ENCODE measurements at regions not wholly inside any gene's neighbourhood (a gene's known extent, or its start where the extent isn't known, plus 50 kb on each side); places are given as distances from the start of the nearest gene placed in this dataset.

DNA sequence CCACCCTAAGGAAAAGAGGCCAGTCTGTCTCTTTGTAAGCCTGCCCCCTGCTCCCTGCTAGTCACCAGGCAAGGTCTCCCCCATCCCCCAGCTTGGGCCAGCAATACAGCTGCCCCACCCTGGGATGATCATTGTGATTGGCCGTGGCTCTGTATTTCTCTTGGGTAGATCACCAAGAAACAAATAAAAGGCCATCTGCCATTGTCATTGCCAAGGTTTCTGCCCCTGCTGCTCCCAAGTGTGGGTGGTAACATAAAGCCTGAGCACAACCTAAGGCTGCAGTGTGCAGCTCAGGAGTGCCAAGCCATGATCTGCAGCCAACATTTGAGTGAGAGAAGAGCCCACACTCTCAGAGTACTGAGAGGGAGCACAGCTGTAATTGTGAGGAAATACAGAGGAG lies 241.0 kb upstream of the POF1B start:
- TF ChIP-seq, protein P1, sequence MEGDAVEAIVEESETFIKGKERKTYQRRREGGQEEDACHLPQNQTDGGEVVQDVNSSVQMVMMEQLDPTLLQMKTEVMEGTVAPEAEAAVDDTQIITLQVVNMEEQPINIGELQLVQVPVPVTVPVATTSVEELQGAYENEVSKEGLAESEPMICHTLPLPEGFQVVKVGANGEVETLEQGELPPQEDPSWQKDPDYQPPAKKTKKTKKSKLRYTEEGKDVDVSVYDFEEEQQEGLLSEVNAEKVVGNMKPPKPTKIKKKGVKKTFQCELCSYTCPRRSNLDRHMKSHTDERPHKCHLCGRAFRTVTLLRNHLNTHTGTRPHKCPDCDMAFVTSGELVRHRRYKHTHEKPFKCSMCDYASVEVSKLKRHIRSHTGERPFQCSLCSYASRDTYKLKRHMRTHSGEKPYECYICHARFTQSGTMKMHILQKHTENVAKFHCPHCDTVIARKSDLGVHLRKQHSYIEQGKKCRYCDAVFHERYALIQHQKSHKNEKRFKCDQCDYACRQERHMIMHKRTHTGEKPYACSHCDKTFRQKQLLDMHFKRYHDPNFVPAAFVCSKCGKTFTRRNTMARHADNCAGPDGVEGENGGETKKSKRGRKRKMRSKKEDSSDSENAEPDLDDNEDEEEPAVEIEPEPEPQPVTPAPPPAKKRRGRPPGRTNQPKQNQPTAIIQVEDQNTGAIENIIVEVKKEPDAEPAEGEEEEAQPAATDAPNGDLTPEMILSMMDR (IDR thresholded peaks at IDR 0.05): no peak
- no peak for TF ChIP-seq POLR2A (IDR thresholded peaks at IDR 0.05)

Measured in prostate gland (tissue), 2 donors.